Activated CD4-positive, alpha-beta T cell treated with anti-CD3 and anti-CD28 coated beads, Interleukin-2, amount 50 U/mL, for 16 hours (primary cell): ENCODE measurements at regions not wholly inside any gene's neighbourhood (a gene's known extent, or its start where the extent isn't known, plus 50 kb on each side); places are given as distances from the start of the nearest gene placed in this dataset.

Source experiments
- DNase-seq: peaks from one replicate; pipeline ENCODE4 v3.0.0-alpha.2; 2020

DNA sequence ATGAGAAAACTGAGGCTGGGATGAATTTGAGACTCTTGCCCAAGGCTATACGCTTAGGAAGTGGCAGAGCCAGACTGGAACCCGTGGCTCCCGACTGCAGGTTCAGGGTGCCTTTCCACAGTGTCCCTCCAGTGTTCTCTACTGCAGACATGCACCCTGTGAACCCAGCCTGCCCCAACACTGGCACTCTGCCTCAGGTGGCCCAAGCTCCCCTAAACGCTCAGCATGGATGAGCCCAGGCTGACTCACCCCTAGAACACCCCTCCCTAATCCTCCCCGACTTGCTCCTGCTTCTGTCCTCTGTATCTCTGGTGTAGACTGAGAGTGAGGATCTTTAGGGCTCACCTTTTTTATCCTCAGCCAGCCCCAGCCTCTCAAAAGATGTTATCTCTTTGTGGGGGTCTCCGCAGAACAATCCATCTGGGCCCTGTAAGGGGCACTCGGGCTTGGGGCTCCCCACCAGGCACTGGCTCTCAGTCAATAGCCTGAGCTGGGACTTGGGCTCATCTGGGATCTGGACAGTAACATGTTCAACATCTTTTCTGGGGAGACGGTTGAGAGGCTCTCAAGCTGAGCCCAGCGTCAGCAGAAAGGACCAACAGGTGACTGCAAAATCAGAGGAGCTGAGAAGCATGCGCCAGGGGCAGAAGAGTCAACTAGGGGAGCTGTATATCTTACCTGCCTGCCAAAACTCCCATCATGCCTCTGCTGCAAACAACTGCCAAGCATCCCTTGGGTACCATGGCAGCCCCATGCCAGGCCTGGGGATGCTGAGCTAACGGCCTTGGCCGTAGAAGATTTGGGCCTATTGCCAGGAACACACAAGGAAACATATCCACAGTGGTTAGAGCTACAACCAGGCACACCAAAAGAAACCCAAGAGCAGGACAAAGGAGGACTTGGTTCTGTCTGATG is 176.2 kb downstream of the BUD13 start:
- no peak for DNase-seq

DNA sequence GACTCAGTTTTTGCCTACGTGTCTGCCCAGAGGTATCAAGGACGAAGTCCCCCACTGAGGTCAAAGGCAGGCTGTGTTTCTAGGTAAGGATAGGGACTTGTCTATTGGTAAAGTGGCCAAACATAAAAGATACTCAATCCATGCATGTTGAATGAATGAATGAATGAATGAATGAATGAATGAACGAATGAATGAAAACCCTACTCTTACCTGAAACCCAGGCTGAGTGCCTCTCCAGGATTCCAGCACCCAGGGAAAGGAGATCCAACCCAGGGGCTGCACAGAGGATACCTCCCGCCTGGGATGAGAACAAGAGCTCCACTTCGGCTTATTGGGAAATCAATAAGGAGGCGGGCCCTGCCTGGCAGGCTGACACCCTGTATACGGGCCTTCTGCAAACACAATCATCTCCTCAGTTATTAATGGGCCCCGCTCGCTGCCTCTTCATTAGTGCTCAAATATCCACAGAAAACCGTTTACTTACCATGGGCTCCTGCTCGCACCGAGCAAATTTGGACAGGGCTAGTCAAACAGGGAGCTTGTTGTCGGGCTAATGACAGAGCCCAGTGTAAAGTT is 177.4 kb downstream of the BUD13 start:
- DNase-seq = no peak

DNA sequence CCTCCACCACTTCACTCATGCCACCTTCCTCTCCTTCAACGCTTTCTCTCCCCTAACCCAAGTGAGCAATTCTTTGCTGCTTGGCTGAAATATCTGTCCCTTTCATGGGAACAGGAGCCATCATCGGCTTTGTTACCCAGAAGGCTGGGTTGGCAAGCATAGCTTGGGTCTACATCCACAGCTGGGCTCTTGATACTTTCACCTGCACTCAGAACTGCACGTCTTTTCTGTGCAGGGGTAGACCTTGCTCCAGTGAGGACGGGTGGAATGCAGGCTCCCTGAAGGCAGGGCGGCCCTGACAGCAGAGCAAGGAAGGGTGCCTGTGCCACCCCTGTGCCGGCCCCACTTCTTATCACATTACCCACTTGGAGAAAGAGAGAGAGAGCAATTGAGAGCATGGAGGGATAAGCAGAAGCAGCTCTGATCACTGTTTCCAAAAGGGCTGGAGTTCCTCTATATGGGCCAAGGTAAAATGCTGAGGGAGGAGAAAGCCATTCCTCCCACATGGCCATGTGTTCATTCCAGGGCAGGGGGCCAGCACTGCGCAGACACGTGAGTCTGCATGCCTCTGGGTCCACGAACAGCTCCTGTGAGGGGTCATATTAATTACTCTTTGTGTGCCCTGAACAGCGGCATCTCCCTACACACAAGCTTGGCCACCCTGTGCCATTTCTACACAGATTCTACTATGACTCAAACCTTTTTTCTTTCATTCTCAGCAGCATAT is 181.8 kb downstream of the BUD13 start:
- DNase-seq = no peak

DNA sequence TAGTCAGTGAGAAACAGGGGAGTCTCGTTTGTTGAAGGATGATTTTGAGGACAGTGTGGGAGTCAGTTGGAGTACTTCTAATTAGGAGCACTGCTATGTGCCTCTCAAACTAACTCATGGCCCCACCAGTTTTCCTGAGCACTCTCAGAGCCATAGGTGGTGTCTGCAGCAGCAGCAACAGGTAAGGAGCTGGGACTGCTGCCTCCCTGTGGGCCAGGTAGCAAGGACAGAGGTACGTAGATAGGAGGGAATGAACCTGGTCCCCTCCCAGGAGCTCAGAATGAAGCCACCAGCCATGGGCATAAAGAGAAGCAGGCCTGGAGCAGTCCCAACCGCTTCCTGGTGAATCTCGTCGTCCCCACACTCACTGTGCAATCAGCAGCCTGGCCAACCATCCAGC is 183.4 kb downstream of the BUD13 start:
- no peak for DNase-seq

DNA sequence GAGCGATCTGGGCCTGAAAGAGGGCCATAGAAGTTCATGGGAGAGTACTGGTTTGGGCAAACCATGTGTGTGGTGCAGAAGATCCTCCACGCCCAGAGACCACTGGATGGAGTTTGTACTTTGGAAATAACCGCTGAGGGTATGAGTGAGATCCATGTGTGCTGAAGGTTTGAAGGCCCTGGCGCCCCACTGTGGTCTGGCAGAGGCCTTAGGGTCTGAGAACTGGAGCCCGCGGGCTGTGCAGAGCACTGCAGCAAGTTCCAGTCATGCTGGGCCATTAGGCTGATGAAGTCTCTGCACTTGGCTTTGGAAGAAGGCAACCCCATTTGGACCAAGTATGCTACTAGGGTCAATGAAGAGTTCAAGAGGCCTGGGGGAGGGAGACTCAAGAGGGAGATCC is 186.4 kb downstream of the BUD13 start:
- no peak for DNase-seq

DNA sequence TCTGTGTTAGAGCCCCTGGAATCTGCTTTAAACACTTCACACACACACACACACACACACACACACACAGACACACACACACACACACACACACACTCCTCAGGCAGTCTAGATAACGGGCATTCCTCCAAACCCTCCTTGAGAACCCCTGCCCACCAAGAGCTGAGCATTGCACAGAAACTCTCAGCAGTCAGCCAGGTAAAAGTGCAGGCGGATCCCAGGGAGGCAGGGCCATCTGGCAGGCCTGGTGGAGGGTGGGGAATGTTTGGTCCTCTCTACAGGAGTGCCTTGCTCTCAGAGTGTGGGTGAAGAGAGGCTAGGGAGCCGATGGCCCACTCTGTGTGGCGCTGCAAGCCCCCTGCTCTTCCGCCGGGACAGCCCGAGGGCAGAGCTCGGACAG is 190.2 kb downstream of the BUD13 start:
- DNase-seq = no peak

DNA sequence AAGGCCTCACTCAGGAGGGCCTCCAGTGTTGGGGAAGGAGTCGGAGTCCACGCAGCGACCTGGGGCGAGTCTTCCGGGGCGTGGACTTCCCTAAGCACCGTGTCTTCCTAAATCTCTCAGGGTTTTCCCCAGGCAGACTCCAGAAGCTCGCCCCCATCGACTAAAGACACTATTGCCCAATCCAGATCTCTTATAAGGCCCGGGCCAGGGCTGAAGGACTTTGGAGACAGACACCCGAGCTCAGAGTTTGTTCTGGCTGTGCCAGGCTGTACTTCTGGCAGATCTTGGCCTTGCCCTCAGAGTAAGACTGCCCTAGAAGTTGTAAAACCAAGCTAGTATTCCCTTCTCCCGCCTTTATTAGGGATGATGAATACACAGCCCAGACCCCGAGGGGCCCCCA is 191.4 kb downstream of the BUD13 start:
- no peak for DNase-seq

DNA sequence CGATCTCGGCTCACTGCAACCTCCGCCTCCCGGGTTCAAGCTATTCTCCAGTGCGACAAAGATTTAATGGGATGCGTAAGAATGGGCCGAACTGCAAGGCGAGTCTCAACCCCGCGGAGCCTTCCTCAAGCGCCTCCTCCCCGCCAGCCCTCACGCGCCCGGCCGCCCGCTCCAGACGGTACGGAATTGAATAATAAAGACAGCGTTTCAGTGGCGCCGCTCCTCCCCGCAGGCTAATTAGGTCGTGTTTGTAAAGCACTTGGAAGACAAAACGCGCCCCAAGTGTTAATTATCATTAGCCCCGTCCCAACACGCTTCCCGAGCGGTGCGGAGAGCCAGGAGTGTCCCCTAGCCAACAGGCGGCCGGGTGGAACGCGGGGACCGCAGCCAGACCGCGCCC is 192.0 kb downstream of the BUD13 start:
- no peak for DNase-seq

DNA sequence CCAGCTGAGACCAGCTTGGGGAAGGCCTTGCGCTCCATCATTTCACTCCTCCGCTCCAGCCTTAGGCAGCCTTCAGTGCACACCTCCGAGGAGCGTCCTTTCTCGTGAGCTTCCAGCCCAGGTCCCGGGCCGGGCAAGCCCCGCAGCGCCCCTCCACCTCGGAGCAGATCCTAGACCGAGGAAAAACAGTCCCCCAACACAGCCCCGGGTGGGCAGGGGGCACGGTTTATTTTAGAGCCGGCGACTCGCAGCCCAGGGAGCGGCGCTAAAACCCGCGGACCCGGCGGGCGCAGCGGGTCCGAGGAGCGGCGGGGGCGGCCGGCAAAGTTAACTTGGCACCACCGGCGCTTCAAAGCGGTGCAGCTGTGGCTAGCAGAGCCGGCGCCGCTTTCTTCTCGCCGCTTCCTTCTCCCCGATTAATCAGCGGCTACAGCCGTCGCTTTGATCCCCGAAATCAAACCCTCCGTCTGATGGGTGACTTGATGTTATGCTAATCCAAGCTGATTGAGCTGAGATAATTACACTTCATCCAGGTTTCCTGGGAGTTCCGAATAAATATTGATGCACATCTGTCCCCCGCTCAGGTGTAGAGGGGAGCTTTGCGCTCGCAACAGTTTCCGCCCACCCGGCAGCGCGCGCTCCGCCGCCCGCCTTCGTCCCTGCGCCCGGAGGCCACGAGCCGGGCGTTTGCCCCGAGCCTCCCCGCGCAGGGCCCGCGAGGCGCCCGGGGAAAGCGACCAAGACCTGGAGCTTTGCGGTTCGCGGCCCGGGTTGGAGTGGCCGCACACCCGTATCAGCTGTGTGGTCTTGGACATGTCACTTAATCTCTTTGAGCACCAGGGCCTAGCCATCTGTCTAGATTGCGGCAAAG is 192.7 kb downstream of the BUD13 start:
- no peak for DNase-seq

DNA sequence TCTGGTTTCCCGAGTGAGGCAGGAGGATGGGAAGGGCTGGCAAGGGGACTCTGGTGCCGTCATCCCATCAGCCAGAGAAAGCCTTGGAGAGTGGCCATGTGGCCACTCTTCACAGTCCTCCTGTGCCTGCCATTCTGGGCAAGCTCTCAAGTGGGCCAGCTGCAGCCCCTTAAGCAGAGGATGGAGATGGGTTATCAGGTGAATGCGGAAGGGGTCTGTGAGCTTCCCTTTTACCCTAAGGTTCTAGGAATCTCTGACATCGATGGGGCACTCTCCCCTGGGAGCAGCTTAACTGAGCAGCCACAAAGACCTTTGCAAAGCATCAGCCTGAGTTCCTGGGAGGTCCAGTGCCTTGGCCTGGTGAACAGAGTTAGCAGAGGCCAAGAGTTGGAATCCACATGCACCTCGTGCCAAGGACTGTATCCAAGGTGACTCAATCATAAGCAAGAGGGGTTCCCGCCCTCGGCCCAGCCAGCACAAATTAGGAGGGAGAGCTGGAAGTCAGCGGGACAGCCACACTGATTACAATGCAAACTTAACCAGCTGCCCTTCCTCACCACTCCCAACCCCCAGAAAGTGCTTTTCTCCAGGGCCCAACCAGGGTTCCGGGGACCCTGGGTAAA is 193.6 kb downstream of the BUD13 start:
- DNase-seq = no peak

DNA sequence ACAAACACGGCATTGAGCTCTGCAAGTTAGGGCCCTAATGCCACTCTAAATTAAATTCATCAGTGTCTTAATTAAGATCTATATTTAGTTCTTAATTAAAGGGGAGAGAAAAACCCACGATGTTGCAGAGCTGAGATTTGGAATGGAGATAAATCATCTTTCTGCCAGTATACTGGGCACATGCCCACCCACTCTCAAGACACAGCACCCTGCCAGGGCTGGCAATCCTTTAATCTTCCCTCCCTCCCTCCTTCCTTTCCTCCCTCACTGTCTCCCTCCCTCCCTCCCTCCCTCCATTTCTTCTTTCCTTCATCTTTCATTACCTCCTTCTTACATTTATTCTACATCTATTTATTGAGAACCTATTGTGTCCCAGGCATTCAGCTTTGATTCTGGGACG is 194.8 kb downstream of the BUD13 start:
- DNase-seq = no peak

DNA sequence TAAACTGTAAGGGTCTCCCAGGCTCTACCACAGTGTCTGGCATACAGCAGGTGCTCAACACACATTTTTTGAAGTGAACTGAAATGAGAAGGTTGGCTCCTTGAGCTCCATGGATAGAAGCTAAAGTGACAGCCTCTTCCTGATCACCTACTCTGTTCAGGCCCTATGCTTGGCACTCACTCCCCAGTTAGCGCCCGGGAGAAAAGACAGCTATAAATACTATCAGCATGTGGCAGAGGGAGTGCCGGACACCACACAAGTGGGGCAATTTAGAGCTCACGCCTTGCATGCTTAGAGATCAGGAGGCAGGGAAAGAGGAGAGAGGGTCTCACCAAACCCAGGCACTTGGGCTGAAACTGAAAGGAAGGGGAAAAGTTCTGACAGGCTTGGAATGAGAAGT is 195.5 kb downstream of the BUD13 start:
- no peak for DNase-seq

DNA sequence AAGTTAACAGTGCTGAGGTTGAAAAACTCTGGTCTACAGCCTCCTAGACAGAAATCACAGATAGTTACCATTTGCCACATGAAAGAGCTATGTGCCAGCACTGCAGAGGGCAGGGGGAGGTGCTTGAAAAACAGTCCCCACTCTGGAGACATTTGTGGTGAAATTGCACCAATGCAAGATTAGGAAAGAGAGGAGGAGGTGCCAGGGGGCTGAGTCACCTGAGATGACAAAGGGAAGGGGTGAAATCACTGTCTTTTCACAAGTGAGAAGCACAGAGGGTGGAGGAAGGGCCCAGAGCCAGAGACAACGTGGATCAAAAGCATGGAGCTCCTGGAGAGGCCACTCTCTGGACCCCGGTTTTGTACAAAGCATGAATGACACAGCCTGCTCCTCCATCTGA is 196.3 kb downstream of the BUD13 start:
- peak; percentile 13 for DNase-seq

DNA sequence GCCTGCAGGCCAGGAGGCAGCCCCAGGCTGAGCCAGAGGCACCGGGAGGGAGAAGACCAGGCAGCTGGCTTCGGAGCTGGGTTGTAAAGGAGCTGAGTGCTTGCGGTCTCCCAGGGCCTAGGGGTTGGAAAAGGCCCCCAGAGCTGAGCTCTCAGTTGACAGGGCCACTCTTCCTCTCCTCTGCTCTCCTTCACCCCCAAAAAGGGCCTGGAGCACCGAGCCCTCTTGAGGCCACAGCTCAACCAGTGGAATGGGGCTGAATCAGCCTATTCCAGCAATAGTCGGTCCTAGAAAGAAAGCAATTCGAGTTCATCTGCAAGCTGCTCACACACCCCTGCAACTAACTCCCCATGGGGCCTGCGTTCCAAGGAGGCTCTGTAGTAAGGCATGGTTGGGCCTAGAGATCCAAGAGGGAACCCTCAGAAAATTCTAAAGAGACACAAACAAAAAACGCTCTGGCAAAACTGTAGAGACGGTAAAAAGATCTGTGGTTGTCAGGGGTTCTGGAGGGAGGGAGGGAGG is 205.0 kb downstream of the BUD13 start:
- no peak for DNase-seq

DNA sequence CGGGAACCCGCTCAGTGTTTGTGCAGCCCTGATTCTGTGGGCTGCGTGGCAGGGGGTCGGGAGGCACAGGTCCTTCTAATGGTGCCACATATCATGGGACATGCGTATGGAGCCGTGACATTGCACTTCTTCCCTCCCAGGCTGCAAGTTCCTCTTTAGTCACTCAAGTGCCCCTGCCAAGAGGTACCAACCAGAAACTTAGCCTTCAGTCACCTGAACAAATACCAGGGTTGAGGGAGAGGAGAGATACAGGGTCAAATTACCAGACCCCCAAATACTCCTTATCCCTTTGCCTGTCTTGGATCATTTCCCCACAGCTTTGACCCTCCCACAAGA is 209.1 kb downstream of the BUD13 start:
- no peak for DNase-seq

DNA sequence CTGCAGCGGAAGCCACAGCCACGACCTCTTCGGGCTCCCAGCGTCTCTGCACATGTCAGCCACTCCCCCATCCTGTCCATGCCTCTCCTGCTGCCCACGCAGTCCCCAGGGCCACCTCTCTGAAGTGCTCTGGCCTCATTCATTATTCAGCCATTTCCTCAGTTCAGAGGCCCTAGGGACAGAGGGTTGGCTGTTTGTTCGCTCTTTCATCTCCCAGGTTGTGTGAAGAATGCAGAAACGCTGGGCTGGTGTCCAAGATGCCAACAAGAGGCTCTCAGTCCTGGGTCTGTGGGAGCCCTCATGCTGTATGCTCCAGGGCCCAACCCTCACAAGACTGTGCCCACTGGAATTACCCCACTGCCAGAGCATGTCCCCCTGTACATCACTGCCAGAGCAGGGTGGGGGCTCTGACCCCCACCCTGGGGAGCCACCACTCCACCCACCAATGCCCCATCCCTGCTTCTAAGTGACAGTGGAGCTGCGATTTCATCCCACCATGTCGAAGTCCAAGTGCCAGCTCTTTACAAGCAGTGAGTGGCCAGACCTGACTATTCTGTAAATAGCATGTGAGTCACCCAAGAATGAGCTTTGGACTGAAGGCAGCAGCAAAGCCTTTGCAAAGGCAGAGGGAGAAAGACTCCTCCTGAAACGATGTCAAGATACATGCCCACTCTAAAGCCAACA is 209.6 kb downstream of the BUD13 start:
- no peak for DNase-seq

DNA sequence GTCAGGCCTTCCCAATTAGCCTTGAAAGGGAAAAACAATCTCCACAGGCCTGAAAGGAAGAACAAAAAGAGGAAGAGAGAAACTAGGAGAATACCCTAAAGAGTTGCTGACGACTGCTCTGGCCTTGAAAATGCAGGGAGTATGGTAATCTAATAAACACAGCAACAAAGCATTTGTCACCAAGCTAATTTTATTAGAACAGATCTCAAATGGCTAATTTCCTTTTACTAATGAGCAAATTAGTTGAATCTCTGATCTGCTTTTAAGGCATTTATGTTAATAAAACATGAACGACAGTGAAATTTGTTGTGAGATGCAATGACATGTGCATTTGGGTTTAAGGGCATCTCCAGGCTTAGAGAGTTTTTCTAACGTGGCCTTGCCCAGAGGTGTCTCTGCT is 212.2 kb downstream of the BUD13 start:
- no peak for DNase-seq

DNA sequence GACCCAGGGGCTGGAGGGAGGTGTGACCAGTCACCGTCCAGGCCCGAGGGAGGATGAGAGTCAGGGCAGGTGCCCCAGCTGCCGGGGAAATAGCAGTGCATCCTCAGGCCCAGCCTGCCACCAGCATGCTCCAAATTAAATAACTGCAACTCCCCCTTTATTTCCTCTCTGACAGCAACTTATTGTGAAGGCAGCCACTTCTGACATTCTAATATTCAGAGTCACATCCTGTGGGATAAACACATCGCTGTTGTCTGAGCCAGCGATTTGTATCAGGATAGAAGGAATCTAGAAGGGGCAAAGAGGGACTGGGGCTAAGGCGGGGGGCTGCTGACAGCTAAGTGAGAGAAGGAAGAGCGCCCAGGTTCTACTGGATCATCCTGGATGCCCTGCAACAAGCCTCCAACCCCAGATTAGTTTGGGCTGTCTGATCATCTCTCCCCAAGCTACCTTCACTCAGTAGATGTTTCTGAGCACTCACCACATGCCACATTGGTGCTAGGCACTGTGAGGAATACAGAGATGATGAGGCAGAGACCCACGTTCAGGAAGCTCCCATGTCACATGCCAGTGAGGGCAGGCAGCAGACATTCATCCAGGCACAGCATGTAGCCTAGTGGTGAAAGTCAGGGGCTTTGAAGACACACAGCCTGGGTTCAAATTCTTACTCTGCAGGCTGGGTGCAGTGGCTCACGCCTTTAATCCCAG is 214.1 kb downstream of the BUD13 start:
- no peak for DNase-seq

DNA sequence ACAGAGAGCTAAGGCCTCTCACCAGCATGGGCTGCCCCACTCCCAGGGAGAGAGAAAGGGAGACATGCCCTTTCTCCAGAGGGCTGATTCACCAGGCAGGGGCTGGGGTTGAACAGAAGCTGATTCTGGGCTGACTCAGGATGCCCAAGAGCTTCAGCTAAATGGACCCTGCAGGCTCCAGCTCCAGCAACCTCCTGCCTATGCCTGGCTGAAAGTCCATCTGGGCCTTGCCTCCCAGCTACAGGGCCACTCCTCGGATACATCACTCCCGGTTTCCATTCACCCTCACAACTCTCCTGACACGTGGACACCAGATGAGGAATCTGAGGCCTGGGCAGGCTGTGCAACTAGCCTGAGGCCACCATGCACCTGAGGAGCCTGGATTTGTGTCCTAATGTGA is 215.5 kb downstream of the BUD13 start:
- no peak for DNase-seq

DNA sequence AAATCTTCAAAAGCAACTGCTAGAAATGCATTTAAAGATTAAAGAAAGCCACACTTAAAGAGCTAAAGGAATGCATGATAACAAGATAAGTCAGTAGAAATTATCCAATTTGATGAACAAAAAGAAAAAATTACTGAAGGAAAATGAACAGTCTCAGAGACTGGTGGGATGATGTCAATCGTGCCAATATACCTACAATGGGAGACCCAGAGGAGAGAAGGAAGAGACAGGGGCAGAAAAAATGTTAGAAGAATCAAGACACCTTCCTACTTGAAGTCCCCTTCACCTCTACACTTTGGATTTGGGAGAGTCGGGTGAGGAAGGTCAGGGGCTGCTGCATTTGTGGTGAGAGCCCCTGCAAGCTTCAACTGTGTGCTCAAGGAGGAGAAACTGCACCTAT is 216.3 kb downstream of the BUD13 start:
- DNase-seq = no peak

DNA sequence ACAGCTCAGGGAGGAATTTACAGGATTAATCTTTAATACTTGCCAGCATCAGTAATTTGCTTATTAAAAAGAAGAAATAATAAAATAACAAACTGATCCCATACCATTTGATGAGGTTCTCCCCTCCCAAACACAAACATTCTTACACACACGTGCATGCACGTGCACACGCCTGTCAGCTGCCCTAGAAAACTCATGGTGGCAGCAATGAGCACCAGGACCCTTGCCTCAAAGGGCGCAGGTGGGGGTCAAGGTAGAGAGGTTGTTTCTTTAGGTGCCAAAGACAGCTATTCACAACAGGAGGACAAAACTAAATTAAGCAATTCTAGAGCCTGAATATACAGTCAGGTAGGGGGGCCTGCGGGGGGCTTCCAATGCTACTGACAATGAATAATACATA is 219.3 kb downstream of the BUD13 start:
- no peak for DNase-seq
